AG04450 (cell line): ENCODE measurements at regions not wholly inside any gene's neighbourhood (a gene's known extent, or its start where the extent isn't known, plus 50 kb on each side); places are given as distances from the start of the nearest gene placed in this dataset.

ENCODE experiments used
- CTCF ChIA-PET: fragments of 300-600, 350-600 bp; formaldehyde crosslinking; extraction: SDS; loops from one replicate; lab custom pipeline; 2022; ENCODE audit warnings: antibody characterized with exemption, inconsistent platforms; lab: Charles Lee
- POLR2A ChIA-PET: fragments of 350-600 bp; formaldehyde crosslinking; extraction: SDS; loops from one replicate; lab custom pipeline; 2021; ENCODE audit warnings: antibody characterized with exemption, inconsistent platforms; lab: Yijun Ruan, JAX
- DNase-seq: peaks from one replicate; pipeline ENCODE4 v3.0.0-alpha.2; 2011; ENCODE audit warnings: low read depth, low spot score
- H3K27ac ChIP-seq: one replicate; pipeline ENCODE4 v1.5.1; 2012; ENCODE audit warnings: low read depth, low read length, control low read depth
- H3K27me3 ChIP-seq: one replicate; pipeline ENCODE4 v1.6.0; 2012; ENCODE audit warnings: low read length; ENCODE audit not compliant: control insufficient read depth, insufficient read depth
- H3K4me3 ChIP-seq: 2 replicates; pipeline ENCODE4 v1.5.1; 2011; ENCODE audit warnings: mild to moderate bottlenecking, low read depth, low read length, control low read depth
- H3K9me3 ChIP-seq: 2 replicates; pipeline ENCODE4 v1.5.1; 2012; ENCODE audit warnings: low read length; ENCODE audit not compliant: control insufficient read depth, insufficient read depth
- CTCF ChIP-seq: IDR thresholded peaks from 2 replicates; pipeline ENCODE4 v1.5.1; 2011; ENCODE audit warnings: low read depth, low read length, control low read depth, inconsistent platforms

GRCh38 chr6:80440496-80441115 is 334.1 kb downstream of the BCKDHB start:
- ChIA-PET CTCF (no interaction called here), POLR2A (no interaction called here)
- H3K9me3 ChIP-seq, result peaks cover 3% of the 10 kb centered on the region; the same call in 1 of the 2 replicates
- H3K27ac ChIP-seq, result no peak overlapping the region
- no peak for DNase-seq
- H3K27me3 ChIP-seq, result no peaks in the 10 kb centered on the region
- no peak overlapping the region for H3K4me3 ChIP-seq
- no peak for TF ChIP-seq CTCF

- H3K27ac ChIP-seq, result no peak overlapping the region
- ChIA-PET CTCF (no interaction called here), POLR2A (no interaction called here)
- peaks cover 3% of the 10 kb centered on the region; the same call in 1 of the 2 replicates for H3K9me3 ChIP-seq
- no peaks in the 10 kb centered on the region for H3K27me3 ChIP-seq
- DNase-seq, result no peak
- no peak for TF ChIP-seq CTCF
- H3K4me3 ChIP-seq, result no peak overlapping the region
Measured at GRCh38 chr6:80439721-80440470, 333.4 kb downstream of the BCKDHB start.

- peak; percentile 59 for DNase-seq
- Histone ChIP-seq H3K9me3 (peaks cover 3% of the 10 kb centered on the region; the same call in 1 of the 2 replicates), H3K4me3 (no peak overlapping the region), H3K27ac (no peak overlapping the region), H3K27me3 (no peaks in the 10 kb centered on the region)
- POLR2A ChIA-PET, result interaction anchor here (0.6 to 1.2 kb wide), 3 partner anchors 11 to 18 kb away, joined by 3 to 11 read pairs (median 4); no protein-coding TSS in a partner anchor
- TF ChIP-seq CTCF, result no peak
- CTCF ChIA-PET, result interaction anchor here (0.5 to 1.3 kb wide), 3 partner anchors 103 to 1500 kb away, joined by 3 to 5 read pairs (median 3); no protein-coding TSS in a partner anchor
Measured at GRCh38 chr6:80438772-80439171, 332.3 kb downstream of the BCKDHB start.

GRCh38 chr6:80437801-80438200 is 331.3 kb downstream of the BCKDHB start:
- ChIA-PET CTCF (interaction anchor here (1.3 kb wide), 1 partner anchor 102 kb away, joined by 5 read pairs; no protein-coding TSS in a partner anchor), POLR2A (interaction anchor here (1.2 kb wide), 1 partner anchor 19 kb away, joined by 4 read pairs; no protein-coding TSS in a partner anchor)
- Histone ChIP-seq H3K27ac (no peak overlapping the region), H3K9me3 (peaks cover 3% of the 10 kb centered on the region; the same call in 1 of the 2 replicates), H3K27me3 (no peaks in the 10 kb centered on the region), H3K4me3 (no peak overlapping the region)
- DNase-seq, result no peak
- no peak for TF ChIP-seq CTCF

GRCh38 chr6:80437221-80437620 is 330.8 kb downstream of the BCKDHB start:
- H3K27me3 ChIP-seq, result no peaks in the 10 kb centered on the region
- H3K4me3 ChIP-seq, result no peak overlapping the region
- TF ChIP-seq CTCF, result no peak
- H3K27ac ChIP-seq, result no peak overlapping the region
- no peak for DNase-seq
- POLR2A ChIA-PET, result no interaction called here
- CTCF ChIA-PET, result no interaction called here
- peaks cover 3% of the 10 kb centered on the region; the same call in 1 of the 2 replicates for H3K9me3 ChIP-seq
